Transverse colon (tissue), 4 donors: ENCODE measurements at regions not wholly inside any gene's neighbourhood (a gene's known extent, or its start where the extent isn't known, plus 50 kb on each side); places are given as distances from the start of the nearest gene placed in this dataset.

Experiments used
- DNase-seq: peaks from one replicate; pipeline ENCODE4 v3.0.0-alpha.2; 2019
- H3K27ac ChIP-seq, 4 donors: fragments of 200-600 bp; sonication (generic); 2 replicates each; pipeline ENCODE4 v1.5.1; 2016 to 2018; ENCODE audit warnings: inconsistent platforms in 4 of 4
- H3K27me3 ChIP-seq: fragments of 200-600 bp; sonication (generic); 2 replicates; pipeline ENCODE4 v1.5.1; 2017; ENCODE audit warnings: inconsistent platforms
- H3K36me3 ChIP-seq, 4 donors: fragments of 200-600 bp; sonication (generic); 2 replicates each; pipeline ENCODE4 v1.5.1; 2017 to 2019; ENCODE audit warnings: inconsistent platforms in 4 of 4
- H3K4me1 ChIP-seq, 4 donors: fragments of 200-600 bp; sonication (generic); 2 replicates each; pipeline ENCODE4 v1.5.1; 2017 to 2020; ENCODE audit warnings: inconsistent platforms in 4 of 4
- H3K4me3 ChIP-seq, 4 donors: fragments of 200-600 bp; sonication (generic); 1 replicate in 1 of 4; 2 replicates in 3 of 4; pipeline versions ENCODE4 v1.5.1 to v1.6.1; 2017 to 2019; ENCODE audit warnings: inconsistent platforms in 4 of 4
- H3K9me3 ChIP-seq, 2 donors: fragments of 200-600 bp; sonication (generic); 2 replicates each; pipeline ENCODE4 v1.5.1; 2017 to 2019; ENCODE audit warnings: inconsistent platforms in 2 of 2
- CTCF ChIP-seq, 5 experiments: fragments of 200-600 bp in 3 of 5; fragments of 450-650 bp in 2 of 5; sonication (generic) in 3 of 5; IDR thresholded peaks; 1 replicate in 2 of 5; 2 replicates in 3 of 5; pipeline ENCODE4 v1.5.1; 2016 to 2017; ENCODE audit warnings: antibody characterized with exemption in 5 of 5, inconsistent platforms in 3 of 5, mild to moderate bottlenecking in 2 of 5, moderate library complexity in 1 of 5
- EP300 ChIP-seq: sonication (generic); formaldehyde crosslinking; IDR thresholded peaks from one replicate; pipeline ENCODE4 v1.6.1; 2017; ENCODE audit warnings: antibody characterized with exemption, low read depth
- POLR2A ChIP-seq: fragments of 450-650 bp; IDR thresholded peaks from one replicate; pipeline ENCODE4 v1.6.1; 2016; ENCODE audit warnings: antibody characterized with exemption, mild to moderate bottlenecking, moderate library complexity
- POLR2AphosphoS5 ChIP-seq, 3 donors: sonication (generic); formaldehyde crosslinking; IDR thresholded peaks; one replicate each; pipeline ENCODE4 v1.6.1; 2016; ENCODE audit warnings: antibody characterized with exemption in 3 of 3
- WGBS, 2 donors: methylation state at CpG; one replicate each; pipeline ENCODE4 v1.1.5; 2018; ENCODE audit warnings: low coverage in 1 of 2; 5-methylcytosine and 5-hydroxymethylcytosine counted together
- in situ Hi-C, 4 donors: fragments of 200-750 bp; cut with MboI; loops; one replicate each; pipeline versions ENCODE4 v1.15.0 to v1.15.1; 2017; ENCODE audit warnings: low sequenced_read_pairs in 3 of 4, low pct_ligation_motif_present in 1 of 4, low pct_unique_long_range_greater_than_20kb in 1 of 4
- intact Hi-C: fragments of 100-400 bp; cut with DNase I; formaldehyde crosslinking; loops from one replicate; pipeline ENCODE4 v1.15.1; 2023; ENCODE audit warnings: low total_unique reads

- in situ Hi-C loops, result loop anchor here in 1 of 4 donors (25.0 kb wide), 1 partner anchor 88 kb away; no protein-coding TSS in a partner anchor
- Histone ChIP-seq H3K4me1 (no peaks in the 10 kb centered on the region), H3K36me3 (no peaks in the 10 kb centered on the region), H3K9me3 (no peaks in the 10 kb centered on the region), H3K27ac (no peak overlapping the region), H3K27me3 (no peaks in the 10 kb centered on the region), H3K4me3 (no peak overlapping the region)
- no peak for TF ChIP-seq POLR2A
- TF ChIP-seq POLR2AphosphoS5 (IDR thresholded peaks at IDR 0.05), result no peak
- no peak for TF ChIP-seq CTCF (IDR thresholded peaks at IDR 0.05)
- TF ChIP-seq EP300, result no peak
- WGBS, 2 donors, result 24% methylated on average over 1 of the region's 1 CpG; no CpG with 5 or more reads in 1 of the 2 donors
- intact Hi-C loops, result no loop called here
- DNase-seq, result no peak
These were observed 98.0 kb upstream of the MAGEB16 start for GRCh38 chrX:35700121-35700520.

GRCh38 chrX:35711281-35711680, 86.9 kb upstream of the MAGEB16 start:
- in situ Hi-C loops, result loop anchor here in 1 of 4 donors (25.0 kb wide), 1 partner anchor 99 kb away; no protein-coding TSS in a partner anchor
- Histone ChIP-seq H3K9me3 (no peaks in the 10 kb centered on the region), H3K4me1 (no peaks in the 10 kb centered on the region), H3K4me3 (no peak overlapping the region), H3K27ac (no peak overlapping the region), H3K27me3 (no peaks in the 10 kb centered on the region), H3K36me3 (no peaks in the 10 kb centered on the region)
- TF ChIP-seq CTCF (IDR thresholded peaks at IDR 0.05) (no peak), EP300 (no peak), POLR2AphosphoS5 (IDR thresholded peaks at IDR 0.05) (no peak), POLR2A (no peak)
- intact Hi-C loops, result no loop called here
- DNase-seq, result no peak

- WGBS, 2 donors, result 65% methylated on average over 5 of the region's 5 CpGs; no CpG with 5 or more reads in 1 of the 2 donors
- in situ Hi-C loops (loop anchor here in 1 of 4 donors (25.0 kb wide), 1 partner anchor 110 kb away; no protein-coding TSS in a partner anchor), intact Hi-C loops (no loop called here)
- Histone ChIP-seq H3K4me1 (no peaks in the 10 kb centered on the region), H3K9me3 (no peaks in the 10 kb centered on the region), H3K27ac (no peak overlapping the region), H3K36me3 (no peaks in the 10 kb centered on the region), H3K4me3 (no peak overlapping the region), H3K27me3 (no peaks in the 10 kb centered on the region)
- DNase-seq, result no peak
- TF ChIP-seq CTCF (IDR thresholded peaks at IDR 0.05), result no peak
- no peak for TF ChIP-seq POLR2AphosphoS5 (IDR thresholded peaks at IDR 0.05)
- TF ChIP-seq POLR2A, result no peak
- TF ChIP-seq EP300, result no peak
These were observed 76.0 kb upstream of the MAGEB16 start for GRCh38 chrX:35722128-35722527.

DNA sequence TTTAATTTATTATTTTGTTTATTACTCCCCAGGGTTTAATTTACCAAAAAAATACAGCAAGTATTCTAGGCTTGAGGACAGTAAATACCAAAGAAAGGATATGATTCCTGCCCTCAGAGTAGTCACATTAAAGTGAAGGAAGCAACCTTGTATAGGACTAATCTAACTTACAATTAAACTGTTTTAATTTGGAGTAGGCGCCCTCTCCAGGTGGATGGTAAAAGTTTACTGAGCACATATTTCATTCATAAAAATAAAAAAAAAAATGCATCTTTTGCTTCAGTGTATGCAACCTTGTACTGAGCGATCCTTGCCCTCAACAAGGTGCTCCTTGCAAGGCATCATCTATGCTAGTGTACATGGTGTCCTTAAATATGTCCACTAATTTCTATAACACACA, 72.0 kb upstream of the MAGEB16 start:
- 20 to 22% methylated on average over 1 to 2 of the region's 2 CpGs for WGBS, 2 donors
- Histone ChIP-seq H3K27ac (no peak overlapping the region), H3K27me3 (no peaks in the 10 kb centered on the region), H3K4me1 (no peaks in the 10 kb centered on the region), H3K4me3 (no peak overlapping the region), H3K36me3 (no peaks in the 10 kb centered on the region), H3K9me3 (no peaks in the 10 kb centered on the region)
- intact Hi-C loops, result no loop called here
- in situ Hi-C loops, result no loop called here
- TF ChIP-seq POLR2AphosphoS5 (IDR thresholded peaks at IDR 0.05), result no peak
- no peak for TF ChIP-seq EP300
- peak in 1 of 5 experiments; percentile 12 for TF ChIP-seq CTCF (IDR thresholded peaks at IDR 0.05)
- no peak for TF ChIP-seq POLR2A
- DNase-seq, result no peak
